ENCODE measurements at regions not wholly inside any gene's neighbourhood (a gene's known extent, or its start where the extent isn't known, plus 50 kb on each side); places are given as distances from the start of the nearest gene placed in this dataset.

DNA sequence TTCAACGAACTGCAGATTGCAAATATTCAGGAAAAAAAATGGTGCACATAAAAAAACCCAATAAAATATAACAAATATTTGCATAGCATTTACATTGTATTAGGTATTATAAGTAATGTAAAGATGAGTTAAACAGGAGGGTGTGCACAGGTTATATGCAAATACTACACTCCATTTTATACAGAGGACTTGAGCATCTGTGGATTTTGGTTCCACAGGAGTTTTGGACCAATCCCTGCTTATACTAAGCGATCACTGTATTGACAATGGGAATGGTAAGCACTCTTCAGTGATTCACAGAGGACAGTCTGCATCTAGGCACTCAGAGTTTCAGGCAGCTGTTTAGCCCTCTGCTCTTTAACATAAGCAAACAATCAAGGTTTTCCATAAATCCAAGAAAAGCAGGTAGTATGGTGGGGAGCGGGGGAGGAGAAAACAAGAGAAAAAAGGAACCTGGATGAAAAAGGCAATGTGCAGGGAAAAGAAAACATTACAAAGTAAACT lies 206.0 kb upstream of the PARD3B start:
- WGBS, 5 donors, result 83 to 94% (median 87%) methylated on average over 3 of the region's 3 CpGs
- no peak for DNase-seq
- Histone ChIP-seq H3K36me3 (no peaks in the 10 kb centered on the region), H3K4me1 (no peaks in the 10 kb centered on the region), H3K27me3 (no peaks in the 10 kb centered on the region), H3K4me3 (no peak overlapping the region), H3K27ac (no peak overlapping the region), H3K9me3 (no peaks in the 10 kb centered on the region)
- TF ChIP-seq POLR2A (IDR thresholded peaks at IDR 0.05), result no peak
- TF ChIP-seq POLR2AphosphoS5 (IDR thresholded peaks at IDR 0.05), result no peak
- TF ChIP-seq CTCF (IDR thresholded peaks at IDR 0.05), result no peak
- no peak for TF ChIP-seq EP300 (IDR thresholded peaks at IDR 0.05)
- intact Hi-C loops (cut with DNase I; ENCODE audit: low total_unique reads), result no loop called here

DNA sequence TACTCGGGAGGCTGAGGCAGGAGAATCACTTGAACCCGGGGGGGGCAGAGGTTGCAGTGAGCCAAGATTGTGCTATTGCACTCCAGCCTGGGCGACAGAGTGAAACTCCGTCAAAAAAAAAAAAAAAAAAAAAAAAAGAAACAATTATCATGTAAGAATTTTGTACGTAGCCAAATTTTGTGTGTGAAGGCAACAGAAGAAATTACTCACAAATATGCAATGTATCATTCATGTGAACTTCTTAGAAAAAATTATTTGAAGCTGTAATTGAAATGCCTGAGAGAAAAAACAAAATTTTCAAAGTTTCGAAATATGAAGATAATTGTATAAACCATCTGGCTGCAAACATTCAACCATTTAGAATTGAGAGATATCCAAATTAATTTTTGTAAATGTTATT lies 204.8 kb upstream of the PARD3B start:
- no peaks in the 10 kb centered on the region for H3K27me3 ChIP-seq
- intact Hi-C loops (cut with DNase I; ENCODE audit: low total_unique reads), result no loop called here
- no peak overlapping the region for H3K4me3 ChIP-seq
- H3K27ac ChIP-seq, result no peak overlapping the region
- no peaks in the 10 kb centered on the region for H3K36me3 ChIP-seq
- H3K4me1 ChIP-seq, result no peaks in the 10 kb centered on the region
- H3K9me3 ChIP-seq, result no peaks in the 10 kb centered on the region
- 80 to 92% (median 90%) methylated on average over 6 of the region's 6 CpGs for WGBS, 5 donors
- TF ChIP-seq CTCF (IDR thresholded peaks at IDR 0.05), result no peak
- no peak for TF ChIP-seq POLR2A (IDR thresholded peaks at IDR 0.05)
- no peak for TF ChIP-seq POLR2AphosphoS5 (IDR thresholded peaks at IDR 0.05)
- no peak for TF ChIP-seq EP300 (IDR thresholded peaks at IDR 0.05)
- DNase-seq, result no peak

DNA sequence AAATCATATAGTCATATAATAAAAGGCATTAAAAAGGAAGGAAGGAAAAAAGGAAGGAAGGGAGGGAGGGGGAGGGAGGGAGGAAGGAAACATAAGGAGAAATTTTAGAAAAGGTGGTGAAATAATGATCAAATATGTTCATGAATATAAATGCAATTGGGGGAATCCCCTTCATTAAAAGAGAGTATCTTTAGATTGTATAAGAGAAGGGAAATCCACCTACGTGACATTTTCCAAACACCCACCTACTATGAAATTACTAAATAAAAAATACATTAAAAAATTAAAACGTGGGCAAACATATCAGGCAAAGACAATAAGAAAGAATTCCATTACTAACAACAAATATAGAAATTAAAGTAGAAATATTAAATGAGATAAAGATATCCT lies 203.4 kb upstream of the PARD3B start:
- Histone ChIP-seq H3K27me3 (no peaks in the 10 kb centered on the region), H3K4me1 (no peaks in the 10 kb centered on the region), H3K36me3 (no peaks in the 10 kb centered on the region), H3K27ac (no peak overlapping the region), H3K4me3 (no peak overlapping the region), H3K9me3 (no peaks in the 10 kb centered on the region)
- no peak for DNase-seq
- TF ChIP-seq POLR2A (IDR thresholded peaks at IDR 0.05) (no peak), CTCF (IDR thresholded peaks at IDR 0.05) (no peak), EP300 (IDR thresholded peaks at IDR 0.05) (no peak), POLR2AphosphoS5 (IDR thresholded peaks at IDR 0.05) (no peak)
- intact Hi-C loops (cut with DNase I; ENCODE audit: low total_unique reads), result no loop called here
- WGBS, 5 donors, result 56 to 84% (median 79%) methylated on average over 2 of the region's 2 CpGs

DNA sequence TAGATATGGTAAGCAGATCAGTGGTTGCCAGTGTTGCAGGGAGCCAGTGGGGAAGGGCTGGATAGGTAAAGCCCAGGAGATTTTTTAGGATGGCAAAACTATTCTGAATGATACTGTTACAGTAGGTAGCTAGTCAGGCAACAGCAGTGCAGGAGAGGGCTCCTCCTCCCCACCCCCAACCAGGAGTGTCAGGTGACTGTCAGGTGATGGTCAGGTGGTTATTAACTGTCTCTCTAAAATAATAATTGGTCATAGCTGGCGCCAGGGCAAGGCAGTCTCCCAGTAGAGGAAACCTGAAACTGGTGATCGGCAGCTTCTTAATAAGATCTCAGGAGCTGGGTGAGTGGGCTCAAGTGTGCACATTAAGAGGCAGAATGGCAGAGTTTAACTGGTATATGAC lies 201.6 kb upstream of the PARD3B start:
- Histone ChIP-seq H3K27me3 (no peaks in the 10 kb centered on the region), H3K4me1 (no peaks in the 10 kb centered on the region), H3K9me3 (no peaks in the 10 kb centered on the region), H3K36me3 (no peaks in the 10 kb centered on the region), H3K4me3 (no peak overlapping the region), H3K27ac (no peak overlapping the region)
- TF ChIP-seq CTCF (IDR thresholded peaks at IDR 0.05) (no peak), EP300 (IDR thresholded peaks at IDR 0.05) (no peak), POLR2A (IDR thresholded peaks at IDR 0.05) (no peak), POLR2AphosphoS5 (IDR thresholded peaks at IDR 0.05) (no peak)
- intact Hi-C loops (cut with DNase I; ENCODE audit: low total_unique reads), result no loop called here
- WGBS, 5 donors, result 79 to 96% (median 91%) methylated on average over 2 of the region's 2 CpGs
- no peak for DNase-seq

All from stomach (tissue), 8 donors.